Smooth muscle cell (in vitro differentiated cells): ENCODE measurements at regions not wholly inside any gene's neighbourhood (a gene's known extent, or its start where the extent isn't known, plus 50 kb on each side); places are given as distances from the start of the nearest gene placed in this dataset.

Experiments used
- DNase-seq: peaks from one replicate; lab custom pipeline; 2025; ENCODE audit not compliant: unreplicated experiment; lab: John Stamatoyannopoulos, UW
- H2AFZ ChIP-seq: fragments of 200-600 bp; sonication (generic); 2 replicates; pipeline ENCODE4 v1.6.0; 2016; ENCODE audit warnings: antibody characterized with exemption, low read depth, mild to moderate bottlenecking
- H3F3A ChIP-seq: fragments of 200-600 bp; sonication (generic); 2 replicates; pipeline ENCODE4 v1.6.0; 2017; ENCODE audit warnings: antibody characterized with exemption, low read depth
- H3K27ac ChIP-seq: fragments of 200-600 bp; sonication (generic); 2 replicates; pipeline ENCODE4 v1.5.1; 2016; ENCODE audit warnings: low read depth, mild to moderate bottlenecking
- H3K27me3 ChIP-seq: fragments of 200-600 bp; sonication (generic); 2 replicates; pipeline ENCODE4 v1.6.1; 2016; ENCODE audit warnings: low read depth, mild to moderate bottlenecking
- H3K36me3 ChIP-seq: fragments of 200-600 bp; sonication (generic); 2 replicates; pipeline ENCODE4 v1.5.1; 2016; ENCODE audit warnings: low read depth
- H3K4me1 ChIP-seq: fragments of 200-600 bp; sonication (generic); 2 replicates; pipeline ENCODE4 v1.5.1; 2016; ENCODE audit warnings: low read depth
- H3K4me2 ChIP-seq: fragments of 200-600 bp; sonication (generic); 2 replicates; pipeline ENCODE4 v1.6.0; 2016; ENCODE audit warnings: mild to moderate bottlenecking
- H3K4me3 ChIP-seq: fragments of 200-600 bp; sonication (generic); 2 replicates; pipeline ENCODE4 v1.5.1; 2016; ENCODE audit warnings: mild to moderate bottlenecking
- H3K79me2 ChIP-seq: fragments of 200-600 bp; sonication (generic); 2 replicates; pipeline ENCODE4 v1.6.0; 2016; ENCODE audit warnings: low read depth, mild to moderate bottlenecking
- H3K9ac ChIP-seq: fragments of 200-600 bp; sonication (generic); 2 replicates; pipeline ENCODE4 v1.6.0; 2016; ENCODE audit warnings: low read depth
- H3K9me3 ChIP-seq: fragments of 200-600 bp; sonication (generic); replicated peaks from 2 replicates; pipeline ENCODE4 v1.5.1; 2016; ENCODE audit warnings: low read depth
- H4K20me1 ChIP-seq: fragments of 200-600 bp; sonication (generic); 2 replicates; pipeline ENCODE4 v1.6.0; 2016; ENCODE audit warnings: low read depth
- CTCF ChIP-seq: fragments of 200-600 bp; sonication (generic); IDR thresholded peaks from 2 replicates; pipeline ENCODE4 v1.5.1; 2017; ENCODE audit warnings: borderline replicate concordance, mild to moderate bottlenecking, antibody characterized with exemption; ENCODE audit not compliant: insufficient read depth, poor library complexity, severe bottlenecking
- WGBS: methylation state at CpG from one replicate; pipeline ENCODE4 v1.1.7; 2016; ENCODE audit warnings: low lambda C conversion rate; 5-methylcytosine and 5-hydroxymethylcytosine counted together

GRCh38 chr7:91443862-91444261 is 179.6 kb downstream of the FZD1 start:
- Histone ChIP-seq H3K27me3 (no peaks in the 10 kb centered on the region), H3K36me3 (no peaks in the 10 kb centered on the region), H3K9ac (no peak overlapping the region), H3K27ac (no peak overlapping the region), H2AFZ (no peak overlapping the region), H3K4me2 (no peak overlapping the region), H3F3A (no peaks in the 10 kb centered on the region), H3K79me2 (no peaks in the 10 kb centered on the region), H3K9me3 (peaks cover 3% of the 10 kb centered on the region), H3K4me1 (no peaks in the 10 kb centered on the region), H4K20me1 (no peaks in the 10 kb centered on the region), H3K4me3 (no peak overlapping the region)
- DNase-seq: no peak
- no peak for TF ChIP-seq CTCF
- 83% methylated on average over 1 of the region's 1 CpG for WGBS

GRCh38 chr7:91446819-91447218 is 182.6 kb downstream of the FZD1 start:
- TF ChIP-seq CTCF: no peak
- Histone ChIP-seq H4K20me1 (no peaks in the 10 kb centered on the region), H3K9ac (no peak overlapping the region), H3K79me2 (no peaks in the 10 kb centered on the region), H3K27me3 (no peaks in the 10 kb centered on the region), H2AFZ (no peak overlapping the region), H3K27ac (no peak overlapping the region), H3K36me3 (no peaks in the 10 kb centered on the region), H3F3A (no peaks in the 10 kb centered on the region), H3K9me3 (peaks cover 3% of the 10 kb centered on the region), H3K4me2 (no peak overlapping the region), H3K4me1 (no peaks in the 10 kb centered on the region), H3K4me3 (no peak overlapping the region)
- DNase-seq: no peak
- WGBS: 70% methylated on average over 1 of the region's 1 CpG

GRCh38 chr7:91455411-91455810 is 191.2 kb downstream of the FZD1 start:
- H3K79me2 ChIP-seq: no peaks in the 10 kb centered on the region
- H3K36me3 ChIP-seq: no peaks in the 10 kb centered on the region
- H3K27ac ChIP-seq: no peak overlapping the region
- no peak for TF ChIP-seq CTCF
- no peak overlapping the region for H3K4me2 ChIP-seq
- H2AFZ ChIP-seq: no peak overlapping the region
- H3K4me1 ChIP-seq: no peaks in the 10 kb centered on the region
- no peaks in the 10 kb centered on the region for H3K27me3 ChIP-seq
- no peaks in the 10 kb centered on the region for H3F3A ChIP-seq
- DNase-seq: no peak
- H3K9ac ChIP-seq: no peak overlapping the region
- H3K9me3 ChIP-seq: no peaks in the 10 kb centered on the region
- WGBS: 84% methylated on average over 10 of the region's 10 CpGs
- H3K4me3 ChIP-seq: no peak overlapping the region
- H4K20me1 ChIP-seq: no peaks in the 10 kb centered on the region

GRCh38 chr7:91457208-91457607 is 193.0 kb downstream of the FZD1 start:
- Histone ChIP-seq H3K27me3 (no peaks in the 10 kb centered on the region), H3K27ac (no peak overlapping the region), H3K4me3 (no peak overlapping the region), H4K20me1 (no peaks in the 10 kb centered on the region), H3K4me2 (no peak overlapping the region), H3K79me2 (no peaks in the 10 kb centered on the region), H3K9me3 (no peaks in the 10 kb centered on the region), H3K36me3 (no peaks in the 10 kb centered on the region), H3K4me1 (no peaks in the 10 kb centered on the region), H2AFZ (no peak overlapping the region), H3K9ac (no peak overlapping the region), H3F3A (no peaks in the 10 kb centered on the region)
- no peak for TF ChIP-seq CTCF
- DNase-seq: no peak
- 91% methylated on average over 1 of the region's 1 CpG for WGBS
